H54 (cell line): ENCODE measurements at regions not wholly inside any gene's neighbourhood (a gene's known extent, or its start where the extent isn't known, plus 50 kb on each side); places are given as distances from the start of the nearest gene placed in this dataset.

Source experiments
- DNase-seq: peaks from one replicate; pipeline ENCODE4 v3.0.0; 2011; ENCODE audit warnings: low spot score, mixed read lengths; ENCODE audit not compliant: insufficient read length
- FAIRE-seq: peaks from 3 replicates; lab custom pipeline; 2011; peaks lifted over from hg19 to GRCh38; lab: Jason Lieb, UNC
- POLR2A ChIP-seq: IDR thresholded peaks from 2 replicates; pipeline ENCODE4 v1.6.1; 2011; ENCODE audit warnings: low read depth, mild to moderate bottlenecking, low read length

- no peak for DNase-seq
- TF ChIP-seq POLR2A: no peak
- no peak for FAIRE-seq
Observed at GRCh38 chr11:127632976-127633680, 632.6 kb upstream of the KIRREL3 start.

DNA sequence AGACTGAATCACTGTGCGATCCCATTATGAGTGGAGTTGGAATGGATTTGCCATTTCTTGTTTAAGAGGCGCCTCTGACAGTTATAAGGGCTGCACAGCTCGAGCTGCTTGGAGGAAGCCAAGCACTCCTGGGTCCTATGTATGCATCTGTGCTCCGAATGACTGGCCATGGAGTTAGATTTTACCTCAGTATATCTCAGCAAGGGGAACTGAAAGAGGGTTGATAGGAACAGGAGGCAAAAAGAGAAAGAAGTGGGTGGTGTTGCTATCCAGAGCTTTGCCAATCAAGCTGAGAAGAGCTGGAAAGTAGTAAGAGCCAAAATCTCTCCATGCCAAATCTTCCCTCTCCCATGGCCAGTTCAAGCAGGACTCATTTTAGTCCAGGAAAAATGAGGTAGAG is 632.0 kb upstream of the KIRREL3 start:
- FAIRE-seq (no peak), DNase-seq (no peak)
- TF ChIP-seq POLR2A: no peak

GRCh38 chr11:127631974-127632373 is 631.4 kb upstream of the KIRREL3 start:
- DNase-seq: no peak
- no peak for FAIRE-seq
- no peak for TF ChIP-seq POLR2A

GRCh38 chr11:127629200-127629599 is 628.6 kb upstream of the KIRREL3 start:
- TF ChIP-seq POLR2A: no peak
- no peak for FAIRE-seq
- DNase-seq: no peak

GRCh38 chr11:127628458-127628785 is 627.9 kb upstream of the KIRREL3 start:
- no peak for FAIRE-seq
- TF ChIP-seq POLR2A: no peak
- DNase-seq: no peak

GRCh38 chr11:127627629-127628457 is 627.3 kb upstream of the KIRREL3 start:
- FAIRE-seq (no peak), DNase-seq (no peak)
- no peak for TF ChIP-seq POLR2A

- no peak for TF ChIP-seq POLR2A
- no peak for DNase-seq
- FAIRE-seq: no peak
Observed at GRCh38 chr11:127627204-127627603, 626.6 kb upstream of the KIRREL3 start.

- no peak for FAIRE-seq
- no peak for TF ChIP-seq POLR2A
- DNase-seq: no peak
Observed at GRCh38 chr11:127625402-127625801, 624.8 kb upstream of the KIRREL3 start.

DNA sequence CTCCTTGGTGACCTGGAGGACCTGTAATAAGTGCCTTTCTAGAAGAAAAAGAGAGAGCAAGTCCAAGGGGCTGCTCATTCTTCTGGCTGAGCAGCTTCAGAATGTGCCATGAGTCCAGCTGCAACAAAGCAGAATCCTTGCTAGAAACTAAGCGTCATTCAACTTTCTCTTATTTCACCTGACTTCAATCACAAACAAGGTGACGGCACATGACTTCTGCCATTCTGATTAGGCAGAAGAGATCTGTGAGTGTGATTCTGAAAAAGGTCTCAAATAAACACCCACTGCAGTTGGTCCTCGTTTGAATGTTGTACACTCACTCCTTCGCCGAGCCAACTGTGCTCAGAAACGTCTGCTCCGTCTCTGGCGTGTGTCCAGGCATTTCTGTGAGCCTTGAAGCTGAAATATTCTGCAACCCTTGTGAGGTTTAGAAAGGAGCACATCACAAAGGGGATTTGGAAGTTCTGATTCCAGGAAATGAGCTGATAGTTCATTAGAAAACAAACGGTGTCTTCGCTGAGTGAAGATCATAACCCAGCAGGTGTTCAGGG is 623.8 kb upstream of the KIRREL3 start:
- TF ChIP-seq POLR2A: no peak
- no peak for FAIRE-seq
- no peak for DNase-seq

GRCh38 chr11:127622686-127623085 is 622.1 kb upstream of the KIRREL3 start:
- DNase-seq (no peak), FAIRE-seq (no peak)
- no peak for TF ChIP-seq POLR2A

GRCh38 chr11:127620671-127621070 is 620.1 kb upstream of the KIRREL3 start:
- FAIRE-seq (no peak), DNase-seq (no peak)
- TF ChIP-seq POLR2A: no peak

DNA sequence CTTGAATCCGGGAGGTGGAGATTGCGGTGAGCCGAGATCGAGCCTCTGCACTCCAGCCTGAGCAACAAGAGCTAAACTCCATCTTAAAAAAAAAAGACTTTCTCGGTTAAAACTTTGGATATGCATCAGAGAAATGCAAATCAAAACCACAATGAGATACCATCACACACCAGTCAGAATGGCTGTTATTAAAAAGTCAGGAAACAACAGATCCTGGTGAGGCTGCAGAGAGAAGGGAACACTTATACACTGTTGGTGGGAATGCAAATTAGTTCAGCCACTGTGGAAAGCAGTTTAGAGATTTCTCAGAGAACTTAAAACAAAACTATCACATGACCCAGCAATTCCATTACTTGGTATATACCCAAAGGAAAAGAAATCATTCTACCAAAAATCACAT is 619.4 kb upstream of the KIRREL3 start:
- FAIRE-seq: no peak

DNA sequence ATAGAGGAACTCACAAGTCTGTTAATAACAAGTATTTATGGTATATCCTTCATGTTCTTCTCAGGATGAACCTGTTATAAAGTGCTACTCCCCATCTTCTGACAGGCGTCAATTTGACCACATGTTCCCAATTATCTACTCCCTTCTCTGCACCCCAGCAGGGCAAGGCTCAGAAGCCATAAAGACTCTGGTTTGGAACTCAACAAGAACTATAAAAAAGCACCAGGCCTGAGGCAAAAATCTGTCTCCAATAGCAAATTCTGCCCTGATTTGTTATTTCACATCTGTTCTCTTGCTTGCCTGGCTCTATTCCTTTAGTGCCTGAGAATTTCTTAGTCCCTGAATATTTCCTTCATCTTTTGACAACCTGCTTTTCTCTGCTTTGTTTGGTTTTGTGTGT is 618.2 kb upstream of the KIRREL3 start:
- no peak for DNase-seq
- TF ChIP-seq POLR2A: no peak
- no peak for FAIRE-seq

More for the DNA sequence above, 619.4 kb upstream of the KIRREL3 start:
- no peak for TF ChIP-seq POLR2A
- no peak for DNase-seq

DNA sequence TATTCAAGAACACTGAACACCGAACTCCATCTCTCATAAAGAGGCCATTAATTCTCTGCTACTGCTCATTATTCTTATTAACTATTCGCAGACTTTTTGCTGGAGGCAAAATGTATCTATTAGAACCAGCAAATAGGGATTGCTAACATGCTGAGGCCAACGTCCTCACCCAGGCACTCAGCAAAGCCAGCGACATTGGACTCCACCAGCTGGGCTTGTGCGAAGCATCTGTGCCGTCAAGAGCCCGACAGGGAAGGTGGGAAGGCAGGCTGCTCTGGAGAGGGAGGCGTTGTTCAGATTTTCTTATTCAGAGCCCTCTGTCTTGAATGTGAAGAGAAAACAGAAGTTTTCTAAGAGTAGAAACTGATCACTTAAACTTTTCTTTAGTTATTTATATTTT is 615.6 kb upstream of the KIRREL3 start:
- no peak for TF ChIP-seq POLR2A
- no peak for DNase-seq
- FAIRE-seq: no peak

GRCh38 chr11:127612607-127613006 is 612.0 kb upstream of the KIRREL3 start:
- no peak for DNase-seq
- no peak for FAIRE-seq

More at GRCh38 chr11:127612607-127613006, 612.0 kb upstream of the KIRREL3 start:
- TF ChIP-seq POLR2A: no peak
